ENCODE measurements at regions not wholly inside any gene's neighbourhood (a gene's known extent, or its start where the extent isn't known, plus 50 kb on each side); places are given as distances from the start of the nearest gene placed in this dataset.

DNA sequence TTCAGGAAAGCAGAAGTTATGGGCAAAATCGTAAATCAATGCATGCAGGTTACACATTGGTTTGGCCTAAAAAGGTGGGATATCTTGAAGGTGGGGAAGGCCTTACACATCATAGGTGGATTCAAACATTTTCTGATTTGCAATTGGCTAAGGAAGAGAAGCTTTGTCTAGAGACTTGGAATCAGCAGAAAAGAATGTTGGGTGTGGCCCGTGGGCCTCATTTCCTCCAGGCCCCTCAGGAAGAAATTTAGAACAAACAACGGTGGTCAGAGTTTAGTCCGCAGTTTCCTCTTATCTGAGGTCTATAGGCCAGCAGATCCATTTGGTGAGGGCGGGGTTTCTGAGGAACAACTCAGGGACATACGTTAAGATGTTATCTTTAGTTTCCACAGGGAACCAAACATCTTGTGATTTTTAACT, 50.9 kb upstream of the AFF3 start (continued):
- TF ChIP-seq HMGXB4 (CRISPR knock-in tag; IDR thresholded peaks at IDR 0.05) = no peak
- TF ChIP-seq TP53 (CRISPR knock-in tag; IDR thresholded peaks at IDR 0.05) = no peak
- no peak for TF ChIP-seq RELA (CRISPR knock-in tag; IDR thresholded peaks at IDR 0.05; ENCODE audit: borderline replicate concordance)
- TF ChIP-seq SMAD4 (CRISPR knock-in tag; IDR thresholded peaks at IDR 0.05) = no peak
- TF ChIP-seq, protein P1, sequence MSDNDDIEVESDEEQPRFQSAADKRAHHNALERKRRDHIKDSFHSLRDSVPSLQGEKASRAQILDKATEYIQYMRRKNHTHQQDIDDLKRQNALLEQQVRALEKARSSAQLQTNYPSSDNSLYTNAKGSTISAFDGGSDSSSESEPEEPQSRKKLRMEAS (CRISPR knock-in tag; IDR thresholded peaks at IDR 0.05) = no peak
- TF ChIP-seq ZNF416 (CRISPR knock-in tag; IDR thresholded peaks at IDR 0.05) = no peak
- TF ChIP-seq GRHL2 (CRISPR knock-in tag; IDR thresholded peaks at IDR 0.05; ENCODE audit: insufficient replicate concordance, severe bottlenecking) = no peak
- no peak for TF ChIP-seq NR2C2 (CRISPR knock-in tag; IDR thresholded peaks at IDR 0.05)
- no peak for TF ChIP-seq NR3C1 (CRISPR knock-in tag; conservative IDR thresholded peaks at IDR 0.05; ENCODE audit: low read depth)
- no peak for TF ChIP-seq ATF1 (CRISPR knock-in tag; IDR thresholded peaks at IDR 0.05)
- TF ChIP-seq JAZF1 (CRISPR knock-in tag; IDR thresholded peaks at IDR 0.05) = no peak
- TF ChIP-seq SMAD3 (CRISPR knock-in tag; IDR thresholded peaks at IDR 0.05; ENCODE audit: borderline replicate concordance) = no peak

- no peak for TF ChIP-seq ZNF512 (CRISPR knock-in tag; IDR thresholded peaks at IDR 0.05; ENCODE audit: borderline replicate concordance)
- TF ChIP-seq NR1H2 (CRISPR knock-in tag; IDR thresholded peaks at IDR 0.05) = no peak
- TF ChIP-seq ESRRA (CRISPR knock-in tag; IDR thresholded peaks at IDR 0.05; ENCODE audit: borderline replicate concordance) = no peak
- no peak for TF ChIP-seq FOXK1 (CRISPR knock-in tag; IDR thresholded peaks at IDR 0.05)
- TF ChIP-seq ZBTB21 (CRISPR knock-in tag; IDR thresholded peaks at IDR 0.05; ENCODE audit: borderline replicate concordance) = no peak
- TF ChIP-seq MXD4 (CRISPR knock-in tag; IDR thresholded peaks at IDR 0.05; ENCODE audit: borderline replicate concordance) = no peak
- no peak for TF ChIP-seq FOXJ3 (CRISPR knock-in tag; IDR thresholded peaks at IDR 0.05; ENCODE audit: borderline replicate concordance)
- no peak for TF ChIP-seq ZBTB43 (CRISPR knock-in tag; IDR thresholded peaks at IDR 0.05)
- no peak overlapping the region for H3K4me3 Mint-ChIP-seq
- ChIA-PET POLR2A (no interaction called here), CTCF (interaction anchor here (0.8 kb wide), 1 partner anchor 70 kb away, joined by 5 read pairs; no protein-coding TSS in a partner anchor)
- peaks cover 25% of the 10 kb centered on the region for H3K4me1 Mint-ChIP-seq
- H3K36me3 Mint-ChIP-seq = no peaks in the 10 kb centered on the region
- H3K27me3 Mint-ChIP-seq (ENCODE audit: low read depth) = no peaks in the 10 kb centered on the region; the same call in 1 of the 2 replicates
- peaks cover 13% of the 10 kb centered on the region; the same call in 1 of the 2 replicates for H3K9me3 Mint-ChIP-seq
- ATAC-seq (no peak), DNase-seq (ENCODE audit: low spot score) (no peak)
- no peak overlapping the region for H3K27ac Mint-ChIP-seq
Measured at GRCh38 chr2:100192825-100193224, 50.4 kb upstream of the AFF3 start.

GRCh38 chr2:100192300-100192699, 49.9 kb upstream of the AFF3 start:
- peaks cover 13% of the 10 kb centered on the region; the same call in 1 of the 2 replicates for H3K9me3 Mint-ChIP-seq
- DNase-seq (ENCODE audit: low spot score) (no peak), ATAC-seq (no peak)
- TF ChIP-seq MXD4 (CRISPR knock-in tag; IDR thresholded peaks at IDR 0.05; ENCODE audit: borderline replicate concordance) (no peak), ZNF396 (CRISPR knock-in tag; IDR thresholded peaks at IDR 0.05; ENCODE audit: borderline replicate concordance) (no peak), SOX15 (CRISPR knock-in tag; IDR thresholded peaks at IDR 0.05) (no peak)
- no peak overlapping the region for H3K27ac Mint-ChIP-seq
- peaks cover 19% of the 10 kb centered on the region for H3K4me1 Mint-ChIP-seq
- no peaks in the 10 kb centered on the region for H3K36me3 Mint-ChIP-seq
- no peak overlapping the region for H3K4me3 Mint-ChIP-seq
- CTCF ChIA-PET = interaction anchor here (0.8 kb wide), 1 partner anchor 70 kb away, joined by 5 read pairs; no protein-coding TSS in a partner anchor
- H3K27me3 Mint-ChIP-seq (ENCODE audit: low read depth) = peaks cover 5% of the 10 kb centered on the region; the same call in 1 of the 2 replicates
- POLR2A ChIA-PET = no interaction called here

Data from WTC11 (cell line).